MM.1S (cell line): ENCODE measurements at regions not wholly inside any gene's neighbourhood (a gene's known extent, or its start where the extent isn't known, plus 50 kb on each side); places are given as distances from the start of the nearest gene placed in this dataset.

Experiments
- DNase-seq: peaks from one replicate; pipeline ENCODE4 v3.0.0-alpha.2; 2015
- H2AFZ ChIP-seq: fragments of 300-600 bp; sonication (generic); 2 replicates; pipeline ENCODE4 v1.6.0; 2016; ENCODE audit warnings: antibody characterized with exemption, low read length
- H3F3A ChIP-seq: fragments of 300-600 bp; sonication (generic); 2 replicates; pipeline ENCODE4 v1.6.1; 2016; ENCODE audit warnings: mild to moderate bottlenecking, antibody characterized with exemption, low read length, moderate library complexity, mixed read lengths; ENCODE audit not compliant: insufficient read depth
- H3K27ac ChIP-seq: fragments of 300-600 bp; sonication (generic); 2 replicates; pipeline ENCODE4 v1.5.1; 2016; ENCODE audit warnings: mild to moderate bottlenecking, low read length
- H3K27me3 ChIP-seq: fragments of 300-600 bp; sonication (generic); replicated peaks from 2 replicates; pipeline ENCODE4 v1.6.0; 2016; ENCODE audit warnings: low read length; ENCODE audit not compliant: insufficient read depth
- H3K36me3 ChIP-seq: fragments of 300-600 bp; sonication (generic); replicated peaks from 2 replicates; pipeline ENCODE4 v1.6.1; 2016; ENCODE audit warnings: mild to moderate bottlenecking, low read length, mixed read lengths; ENCODE audit not compliant: insufficient read depth
- H3K4me1 ChIP-seq: fragments of 300-600 bp; sonication (generic); 2 replicates; pipeline ENCODE4 v1.6.1; 2016; ENCODE audit warnings: low read length, mixed read lengths
- H3K4me2 ChIP-seq: fragments of 300-600 bp; sonication (generic); 2 replicates; pipeline ENCODE4 v1.6.0; 2016; ENCODE audit warnings: low read depth, low read length
- H3K4me3 ChIP-seq: fragments of 300-600 bp; sonication (generic); 2 replicates; pipeline ENCODE4 v1.5.1; 2016; ENCODE audit warnings: low read length, mixed read lengths
- H3K79me2 ChIP-seq: fragments of 300-600 bp; sonication (generic); 2 replicates; pipeline ENCODE4 v1.6.1; 2016; ENCODE audit warnings: mixed run types, low read length, mixed read lengths
- H3K9ac ChIP-seq: fragments of 300-600 bp; sonication (generic); 2 replicates; pipeline ENCODE4 v1.6.1; 2016; ENCODE audit warnings: low read length, mixed read lengths
- H3K9me2 ChIP-seq: fragments of 300-600 bp; sonication (generic); replicated peaks from 2 replicates; pipeline ENCODE4 v1.6.1; 2016; ENCODE audit warnings: mild to moderate bottlenecking, low read length, mixed read lengths; ENCODE audit not compliant: insufficient read depth
- H3K9me3 ChIP-seq: fragments of 300-600 bp; sonication (generic); replicated peaks from 2 replicates; pipeline ENCODE4 v1.6.1; 2016; ENCODE audit warnings: mild to moderate bottlenecking, low read length, mixed read lengths; ENCODE audit not compliant: insufficient read depth
- H4K20me1 ChIP-seq: fragments of 300-600 bp; sonication (generic); 2 replicates; pipeline ENCODE4 v1.6.1; 2016; ENCODE audit warnings: mild to moderate bottlenecking, low read length, moderate library complexity, mixed read lengths; ENCODE audit not compliant: insufficient read depth
- EZH2 ChIP-seq: fragments of 300-600 bp; sonication (generic); optimal IDR thresholded peaks from 2 replicates; pipeline ENCODE3; 2017; ENCODE audit warnings: low read depth, mild to moderate bottlenecking, antibody characterized with exemption, low read length, mixed read lengths
- EZH2phosphoT487 ChIP-seq: fragments of 300-600 bp; sonication (generic); IDR thresholded peaks from 2 replicates; pipeline ENCODE4 v1.6.1; 2018; ENCODE audit warnings: antibody characterized with exemption, low read length
- TF ChIP-seq, protein P1 (sequence below): fragments of 300-600 bp; sonication (generic); IDR thresholded peaks from 2 replicates; pipeline ENCODE4 v1.5.1; 2016; ENCODE audit warnings: antibody characterized with exemption, low read length, mixed read lengths

DNA sequence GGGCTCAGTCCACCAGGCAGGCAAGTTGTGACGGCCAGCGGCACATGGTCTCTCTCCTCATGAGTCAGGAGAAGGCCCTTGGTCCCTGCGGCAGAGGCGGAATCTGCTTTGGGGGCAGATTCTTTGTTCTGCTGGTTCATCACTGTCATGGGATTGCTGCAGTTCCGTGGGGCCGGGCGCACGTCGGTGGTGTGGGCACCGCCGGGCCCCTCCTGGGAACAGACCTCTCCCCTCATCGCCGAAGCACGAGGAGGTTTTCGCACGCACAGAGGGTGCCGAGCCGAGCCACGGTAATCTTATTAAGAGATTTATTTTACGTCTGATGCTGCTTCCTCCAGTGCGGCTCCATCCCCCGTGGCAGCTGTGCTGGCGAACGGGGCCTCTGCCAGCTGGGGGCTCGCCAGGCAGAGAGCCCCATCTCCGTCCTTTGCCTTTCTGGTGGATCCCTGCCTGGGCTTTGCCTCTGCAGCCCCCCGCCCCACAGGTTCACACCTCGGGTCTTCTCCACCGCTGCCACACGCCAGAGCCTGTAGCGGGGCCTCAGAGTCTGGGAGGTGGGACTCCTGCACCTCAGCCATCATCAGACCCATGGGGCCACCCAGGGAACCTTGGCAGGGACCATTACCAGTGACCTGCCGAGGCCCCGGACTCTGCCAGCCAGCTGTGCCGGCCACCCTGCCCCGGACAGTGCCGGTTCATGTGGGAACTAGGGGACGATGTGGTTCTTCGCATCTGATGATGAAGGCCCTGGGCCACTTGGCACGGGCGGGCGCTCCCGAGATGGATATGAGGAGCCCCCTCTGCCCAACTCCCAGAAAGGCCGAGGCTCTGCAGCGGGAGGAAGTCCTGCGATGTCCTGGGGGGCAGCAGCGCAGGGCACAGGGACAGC, 86.7 kb upstream of the NKX1-1 start:
- Histone ChIP-seq H3K4me3 (no peak overlapping the region), H3K79me2 (no peaks in the 10 kb centered on the region), H2AFZ (no peak overlapping the region), H3K9me3 (no peaks in the 10 kb centered on the region), H3K9me2 (no peaks in the 10 kb centered on the region), H3K4me1 (no peaks in the 10 kb centered on the region), H4K20me1 (no peaks in the 10 kb centered on the region), H3K27me3 (no peaks in the 10 kb centered on the region), H3K9ac (no peak overlapping the region), H3K4me2 (no peak overlapping the region), H3F3A (no peaks in the 10 kb centered on the region), H3K36me3 (no peaks in the 10 kb centered on the region), H3K27ac (no peak overlapping the region)
- TF ChIP-seq, protein P1, sequence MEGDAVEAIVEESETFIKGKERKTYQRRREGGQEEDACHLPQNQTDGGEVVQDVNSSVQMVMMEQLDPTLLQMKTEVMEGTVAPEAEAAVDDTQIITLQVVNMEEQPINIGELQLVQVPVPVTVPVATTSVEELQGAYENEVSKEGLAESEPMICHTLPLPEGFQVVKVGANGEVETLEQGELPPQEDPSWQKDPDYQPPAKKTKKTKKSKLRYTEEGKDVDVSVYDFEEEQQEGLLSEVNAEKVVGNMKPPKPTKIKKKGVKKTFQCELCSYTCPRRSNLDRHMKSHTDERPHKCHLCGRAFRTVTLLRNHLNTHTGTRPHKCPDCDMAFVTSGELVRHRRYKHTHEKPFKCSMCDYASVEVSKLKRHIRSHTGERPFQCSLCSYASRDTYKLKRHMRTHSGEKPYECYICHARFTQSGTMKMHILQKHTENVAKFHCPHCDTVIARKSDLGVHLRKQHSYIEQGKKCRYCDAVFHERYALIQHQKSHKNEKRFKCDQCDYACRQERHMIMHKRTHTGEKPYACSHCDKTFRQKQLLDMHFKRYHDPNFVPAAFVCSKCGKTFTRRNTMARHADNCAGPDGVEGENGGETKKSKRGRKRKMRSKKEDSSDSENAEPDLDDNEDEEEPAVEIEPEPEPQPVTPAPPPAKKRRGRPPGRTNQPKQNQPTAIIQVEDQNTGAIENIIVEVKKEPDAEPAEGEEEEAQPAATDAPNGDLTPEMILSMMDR, result no peak
- no peak for TF ChIP-seq EZH2phosphoT487
- TF ChIP-seq EZH2, result no peak
- DNase-seq, result no peak

DNA sequence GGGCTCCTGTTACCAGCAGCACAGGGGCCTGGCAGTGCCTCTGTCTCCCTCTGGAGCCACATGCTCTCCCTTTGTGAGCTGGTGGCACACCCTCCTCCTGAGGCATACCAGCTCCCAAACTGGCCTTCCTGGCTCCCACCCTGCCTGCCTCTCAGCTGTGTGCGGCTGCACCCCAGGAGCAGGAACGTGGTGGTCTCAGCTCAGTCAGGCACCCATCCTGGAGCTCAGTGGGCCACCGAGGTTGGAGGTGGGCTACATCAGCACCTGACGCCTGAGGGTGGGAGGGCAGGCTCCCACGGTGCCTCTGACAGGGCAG, 85.9 kb upstream of the NKX1-1 start:
- no peaks in the 10 kb centered on the region for H3K36me3 ChIP-seq
- H3K9me3 ChIP-seq, result no peaks in the 10 kb centered on the region
- no peak overlapping the region for H3K27ac ChIP-seq
- no peak overlapping the region for H2AFZ ChIP-seq
- DNase-seq, result no peak
- H4K20me1 ChIP-seq, result no peaks in the 10 kb centered on the region
- H3K4me3 ChIP-seq, result no peak overlapping the region
- H3K79me2 ChIP-seq, result no peaks in the 10 kb centered on the region
- no peaks in the 10 kb centered on the region for H3K4me1 ChIP-seq
- no peak overlapping the region for H3K9ac ChIP-seq
- no peak overlapping the region for H3K4me2 ChIP-seq
- H3F3A ChIP-seq, result no peaks in the 10 kb centered on the region
- TF ChIP-seq EZH2phosphoT487 (no peak), EZH2 (no peak)
- TF ChIP-seq, protein P1, result no peak
- H3K27me3 ChIP-seq, result no peaks in the 10 kb centered on the region
- H3K9me2 ChIP-seq, result no peaks in the 10 kb centered on the region

DNA sequence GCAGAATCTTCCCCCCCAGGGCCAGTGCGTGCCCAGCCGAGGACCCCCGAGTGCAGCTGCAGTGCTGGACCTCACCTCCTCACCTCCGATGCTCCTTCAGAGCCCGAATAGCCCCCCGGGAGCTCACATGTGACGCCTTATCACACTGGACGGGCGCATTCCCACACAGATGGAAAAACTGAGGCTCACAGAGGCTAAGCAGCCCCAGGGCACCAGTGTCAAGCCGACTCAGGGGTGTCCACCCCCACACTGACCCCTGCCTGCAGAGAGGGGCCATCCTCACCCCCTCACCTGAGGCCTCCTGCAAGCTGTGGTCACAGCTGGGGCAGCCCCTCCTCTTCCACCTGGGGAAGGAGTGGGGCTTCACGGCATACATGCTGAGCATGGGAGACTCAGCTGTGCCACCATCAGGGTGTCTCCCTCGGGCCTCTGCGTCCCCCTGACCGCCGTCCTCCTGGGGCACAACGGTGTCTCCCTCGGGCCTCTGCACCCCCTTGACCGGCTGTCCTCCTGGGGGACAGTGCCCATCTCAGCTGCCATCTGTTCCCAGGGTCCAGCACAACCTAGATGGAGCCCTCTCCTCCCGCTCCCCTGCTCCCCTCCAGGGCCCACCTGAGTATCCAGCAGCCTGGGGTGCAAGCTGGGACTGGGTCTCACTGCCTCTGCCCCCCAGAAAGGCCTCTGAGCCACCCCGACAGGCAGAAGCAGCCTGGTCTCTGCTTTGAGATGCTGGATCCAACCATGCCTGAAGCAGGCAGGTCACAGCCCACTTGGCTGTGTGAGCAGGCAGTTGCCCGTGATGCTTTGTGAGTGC, 85.3 kb upstream of the NKX1-1 start:
- Histone ChIP-seq H4K20me1 (no peaks in the 10 kb centered on the region), H3K27ac (no peak overlapping the region), H3K4me2 (no peak overlapping the region), H3K4me1 (no peaks in the 10 kb centered on the region), H3K9me3 (no peaks in the 10 kb centered on the region), H3K27me3 (no peaks in the 10 kb centered on the region), H3K9me2 (no peaks in the 10 kb centered on the region), H3K79me2 (no peaks in the 10 kb centered on the region), H2AFZ (no peak overlapping the region), H3K36me3 (no peaks in the 10 kb centered on the region), H3F3A (no peaks in the 10 kb centered on the region), H3K9ac (no peak overlapping the region), H3K4me3 (no peak overlapping the region)
- TF ChIP-seq, protein P1, result no peak
- TF ChIP-seq EZH2phosphoT487 (no peak), EZH2 (no peak)
- DNase-seq, result no peak
